KMS-11 (cell line): ENCODE measurements at regions not wholly inside any gene's neighbourhood (a gene's known extent, or its start where the extent isn't known, plus 50 kb on each side); places are given as distances from the start of the nearest gene placed in this dataset.

ENCODE experiments used
- H2AFZ ChIP-seq: fragments of 200-600 bp; sonication (generic); 2 replicates; pipeline ENCODE4 v1.6.1; 2016; ENCODE audit warnings: antibody characterized with exemption, mixed run types, low read depth
- H3K27ac ChIP-seq: fragments of 200-600 bp; sonication (generic); 2 replicates; pipeline ENCODE4 v1.6.1; 2016; ENCODE audit warnings: mild to moderate bottlenecking, mixed run types
- H3K27me3 ChIP-seq: fragments of 200-600 bp; sonication (generic); 2 replicates; pipeline ENCODE4 v1.6.1; 2017; ENCODE audit warnings: mild to moderate bottlenecking, low read depth, mixed run types, moderate library complexity; ENCODE audit not compliant: insufficient read depth
- H3K36me3 ChIP-seq: fragments of 200-600 bp; sonication (generic); 2 replicates; pipeline ENCODE4 v1.6.1; 2017; ENCODE audit warnings: mild to moderate bottlenecking, mixed run types; ENCODE audit not compliant: insufficient read depth
- H3K4me1 ChIP-seq: fragments of 200-600 bp; sonication (generic); 2 replicates; pipeline ENCODE4 v1.6.1; 2016; ENCODE audit warnings: mild to moderate bottlenecking, low read depth, mixed run types; ENCODE audit not compliant: poor library complexity, severe bottlenecking
- H3K4me2 ChIP-seq: fragments of 200-600 bp; sonication (generic); 2 replicates; pipeline ENCODE4 v1.7.0; 2016; ENCODE audit warnings: mild to moderate bottlenecking, mixed run types
- H3K4me3 ChIP-seq: fragments of 200-600 bp; sonication (generic); IDR thresholded peaks from 2 replicates; pipeline ENCODE4 v1.6.1; 2017; ENCODE audit warnings: low read depth, low read length, mixed read lengths; ENCODE audit not compliant: insufficient read depth
- H3K79me2 ChIP-seq: fragments of 200-600 bp; sonication (generic); 2 replicates; pipeline ENCODE4 v1.6.1; 2016; ENCODE audit warnings: low read depth, mixed run types; ENCODE audit not compliant: insufficient read depth
- H3K9ac ChIP-seq: fragments of 200-600 bp; sonication (generic); 2 replicates; pipeline ENCODE4 v1.6.1; 2016; ENCODE audit warnings: mild to moderate bottlenecking, mixed run types
- H4K20me1 ChIP-seq: fragments of 200-600 bp; sonication (generic); 2 replicates; pipeline ENCODE4 v1.6.1; 2016; ENCODE audit warnings: mild to moderate bottlenecking, mixed run types; ENCODE audit not compliant: insufficient read depth
- TF ChIP-seq, protein P1 (sequence below): fragments of 200-600 bp; sonication (generic); conservative IDR thresholded peaks from 2 replicates; pipeline ENCODE4 v1.6.1; 2017; ENCODE audit warnings: low read depth, mild to moderate bottlenecking, antibody characterized with exemption, low read length, moderate library complexity, mixed read lengths

DNA sequence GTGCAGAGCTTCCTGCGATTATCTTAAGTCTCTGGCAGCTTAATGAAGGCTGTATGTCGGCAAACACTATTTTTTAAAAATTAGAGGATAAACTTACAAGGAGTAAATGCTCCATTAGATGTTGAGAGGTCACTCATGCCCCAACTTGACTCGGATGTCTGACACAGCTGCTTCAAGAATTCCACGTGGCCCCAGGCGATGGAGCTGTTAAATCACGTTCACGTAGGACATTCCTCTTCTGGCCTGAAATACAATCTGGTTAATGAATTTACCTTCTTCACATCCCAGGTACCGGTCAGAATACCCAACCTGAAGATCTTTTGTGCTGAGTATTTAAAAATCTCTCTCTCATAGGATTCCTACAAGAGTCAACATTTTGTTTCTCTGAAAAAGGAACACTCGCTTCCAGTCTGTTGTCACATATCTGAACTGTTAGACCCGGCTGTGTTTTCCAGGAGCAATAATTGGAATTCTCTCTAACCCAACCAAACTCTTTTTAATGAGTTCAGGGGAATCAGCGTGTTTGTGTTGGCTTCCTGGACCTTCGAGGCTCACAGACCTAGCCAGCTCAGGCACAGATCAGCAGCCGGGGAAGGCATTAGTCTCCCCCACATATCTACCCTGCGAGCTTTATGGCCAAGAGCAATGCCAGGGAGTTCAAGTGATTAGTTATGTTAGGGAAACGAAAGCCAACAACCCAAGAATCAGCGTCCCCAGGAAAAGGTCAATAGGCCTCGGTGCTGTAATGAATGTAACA lies 284.9 kb downstream of the FGFR2 start:
- H3K4me1 ChIP-seq: peaks cover 12% of the 10 kb centered on the region
- no peak overlapping the region for H2AFZ ChIP-seq

DNA sequence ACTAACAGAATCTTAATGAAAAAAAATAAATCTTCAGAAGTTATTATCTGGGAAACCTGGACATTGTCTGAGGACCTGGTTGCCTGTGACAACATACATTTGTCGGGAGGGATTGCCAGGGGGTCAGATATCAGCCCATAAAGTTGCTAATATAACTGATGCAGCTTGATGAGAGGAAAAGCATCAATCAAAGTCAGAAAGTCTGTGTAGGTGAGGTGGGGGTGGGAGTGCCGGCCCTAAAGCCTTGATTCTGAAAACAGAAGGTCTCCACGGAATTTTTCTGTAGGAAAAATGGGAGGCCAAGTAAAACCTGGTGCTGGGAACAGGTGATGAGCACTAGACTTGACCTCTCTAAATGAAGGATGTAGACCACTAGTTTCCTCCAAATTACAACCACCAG lies 281.8 kb downstream of the FGFR2 start:
- TF ChIP-seq, protein P1, sequence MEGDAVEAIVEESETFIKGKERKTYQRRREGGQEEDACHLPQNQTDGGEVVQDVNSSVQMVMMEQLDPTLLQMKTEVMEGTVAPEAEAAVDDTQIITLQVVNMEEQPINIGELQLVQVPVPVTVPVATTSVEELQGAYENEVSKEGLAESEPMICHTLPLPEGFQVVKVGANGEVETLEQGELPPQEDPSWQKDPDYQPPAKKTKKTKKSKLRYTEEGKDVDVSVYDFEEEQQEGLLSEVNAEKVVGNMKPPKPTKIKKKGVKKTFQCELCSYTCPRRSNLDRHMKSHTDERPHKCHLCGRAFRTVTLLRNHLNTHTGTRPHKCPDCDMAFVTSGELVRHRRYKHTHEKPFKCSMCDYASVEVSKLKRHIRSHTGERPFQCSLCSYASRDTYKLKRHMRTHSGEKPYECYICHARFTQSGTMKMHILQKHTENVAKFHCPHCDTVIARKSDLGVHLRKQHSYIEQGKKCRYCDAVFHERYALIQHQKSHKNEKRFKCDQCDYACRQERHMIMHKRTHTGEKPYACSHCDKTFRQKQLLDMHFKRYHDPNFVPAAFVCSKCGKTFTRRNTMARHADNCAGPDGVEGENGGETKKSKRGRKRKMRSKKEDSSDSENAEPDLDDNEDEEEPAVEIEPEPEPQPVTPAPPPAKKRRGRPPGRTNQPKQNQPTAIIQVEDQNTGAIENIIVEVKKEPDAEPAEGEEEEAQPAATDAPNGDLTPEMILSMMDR: no peak
- no peak overlapping the region for H3K9ac ChIP-seq
- H3K27ac ChIP-seq: no peak overlapping the region
- H3K4me1 ChIP-seq: no peaks in the 10 kb centered on the region
- no peaks in the 10 kb centered on the region for H4K20me1 ChIP-seq
- H3K79me2 ChIP-seq: no peaks in the 10 kb centered on the region
- no peak overlapping the region for H3K4me2 ChIP-seq
- H3K4me3 ChIP-seq: no peak overlapping the region
- no peak overlapping the region for H2AFZ ChIP-seq
- no peaks in the 10 kb centered on the region for H3K27me3 ChIP-seq
- no peaks in the 10 kb centered on the region for H3K36me3 ChIP-seq

More for the DNA sequence above, 284.9 kb downstream of the FGFR2 start:
- H4K20me1 ChIP-seq: no peaks in the 10 kb centered on the region
- H3K27ac ChIP-seq: no peak overlapping the region
- TF ChIP-seq, protein P1: no peak
- H3K79me2 ChIP-seq: no peaks in the 10 kb centered on the region
- H3K9ac ChIP-seq: no peak overlapping the region
- H3K27me3 ChIP-seq: no peaks in the 10 kb centered on the region
- H3K4me3 ChIP-seq: no peak overlapping the region
- H3K4me2 ChIP-seq: no peak overlapping the region
- no peaks in the 10 kb centered on the region for H3K36me3 ChIP-seq

DNA sequence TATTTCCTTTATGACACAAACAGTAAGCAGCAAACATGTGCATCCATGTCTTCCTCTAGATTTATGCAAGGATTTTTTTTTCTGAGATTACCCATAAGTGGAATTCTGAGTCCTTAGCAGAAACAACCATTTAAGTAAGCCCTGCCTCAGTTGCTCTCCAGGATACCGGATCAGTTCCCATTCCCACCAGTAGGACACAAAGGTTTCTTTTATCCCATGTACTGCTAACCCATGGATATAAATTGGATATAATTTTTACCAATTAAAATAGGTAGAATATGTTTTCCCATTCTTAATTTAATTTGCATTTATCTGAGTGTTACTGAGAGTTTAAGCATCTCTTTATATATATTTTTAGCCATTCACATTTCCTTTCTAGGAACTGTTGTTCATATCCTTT lies 280.9 kb downstream of the FGFR2 start:
- Histone ChIP-seq H3K27me3 (no peaks in the 10 kb centered on the region), H3K36me3 (no peaks in the 10 kb centered on the region), H3K4me2 (no peak overlapping the region), H3K4me3 (no peak overlapping the region), H3K79me2 (no peaks in the 10 kb centered on the region), H3K9ac (no peak overlapping the region), H4K20me1 (no peaks in the 10 kb centered on the region), H3K27ac (no peak overlapping the region), H3K4me1 (no peaks in the 10 kb centered on the region), H2AFZ (no peak overlapping the region)
- TF ChIP-seq, protein P1: no peak

DNA sequence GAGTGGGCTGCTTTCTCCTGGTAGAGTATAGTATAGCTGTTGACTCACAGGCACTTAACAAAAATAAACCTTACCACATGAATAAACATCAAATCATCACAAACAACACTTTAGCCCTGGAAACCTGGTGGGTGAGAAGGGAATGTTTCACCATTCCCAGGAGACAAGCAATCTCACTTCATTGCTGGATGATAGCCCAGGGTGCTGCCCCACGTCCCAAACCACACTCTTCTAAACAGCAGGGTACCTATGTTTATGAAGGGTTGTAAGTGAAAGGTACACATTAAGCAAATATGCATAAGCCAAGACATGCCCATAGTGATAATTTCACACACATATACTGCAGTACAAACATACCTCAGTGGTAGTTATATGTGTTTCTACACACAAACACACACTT lies 276.2 kb downstream of the FGFR2 start:
- no peaks in the 10 kb centered on the region for H3K79me2 ChIP-seq
- H3K4me3 ChIP-seq: no peak overlapping the region
- H2AFZ ChIP-seq: no peak overlapping the region
- no peaks in the 10 kb centered on the region for H3K27me3 ChIP-seq
- H3K36me3 ChIP-seq: no peaks in the 10 kb centered on the region
- no peak overlapping the region for H3K27ac ChIP-seq
- no peak overlapping the region for H3K4me2 ChIP-seq
- no peaks in the 10 kb centered on the region for H4K20me1 ChIP-seq
- TF ChIP-seq, protein P1: no peak
- H3K4me1 ChIP-seq: no peaks in the 10 kb centered on the region
- no peak overlapping the region for H3K9ac ChIP-seq
